Neural progenitor cell (in vitro differentiated cells): ENCODE measurements at regions not wholly inside any gene's neighbourhood (a gene's known extent, or its start where the extent isn't known, plus 50 kb on each side); places are given as distances from the start of the nearest gene placed in this dataset.
A peak's percentile ranks its signal among the peaks of the same experiment; 100 is the strongest.
"Not testable (repeated sequence)": the region's sequence is repeated elsewhere in the genome, so short reads cannot be mapped to it uniquely, and the experiment has no call there.

ENCODE experiments used
- DNase-seq: peaks from one replicate; pipeline ENCODE4 v3.0.0-alpha.2; 2016; ENCODE audit warnings: low spot score
- H2AFZ ChIP-seq: fragments of 200-600 bp; sonication (generic); replicated peaks from 2 replicates; pipeline ENCODE4 v1.6.1; 2016; ENCODE audit warnings: antibody characterized with exemption
- H3F3A ChIP-seq: fragments of 200-600 bp; sonication (generic); 2 replicates; pipeline ENCODE4 v1.6.1; 2016; ENCODE audit warnings: antibody characterized with exemption, low read depth
- H3K27ac ChIP-seq: fragments of 200-600 bp; sonication (generic); 2 replicates; pipeline ENCODE4 v1.5.1; 2016; ENCODE audit warnings: mild to moderate bottlenecking
- H3K27me3 ChIP-seq: fragments of 200-600 bp; sonication (generic); 2 replicates; pipeline ENCODE4 v1.6.1; 2016; ENCODE audit warnings: mild to moderate bottlenecking, moderate library complexity
- H3K36me3 ChIP-seq: fragments of 200-600 bp; sonication (generic); 2 replicates; pipeline ENCODE4 v1.5.1; 2016
- H3K4me1 ChIP-seq: fragments of 200-600 bp; sonication (generic); 2 replicates; pipeline ENCODE4 v1.6.1; 2016; ENCODE audit warnings: mixed run types
- H3K4me2 ChIP-seq: fragments of 200-600 bp; sonication (generic); 2 replicates; pipeline ENCODE4 v1.6.1; 2016
- H3K4me3 ChIP-seq: fragments of 200-600 bp; sonication (generic); 2 replicates; pipeline ENCODE4 v1.5.1; 2016
- H3K79me2 ChIP-seq: fragments of 200-600 bp; sonication (generic); 2 replicates; pipeline ENCODE4 v1.6.1; 2016; ENCODE audit warnings: low read depth
- H3K9ac ChIP-seq: fragments of 200-600 bp; sonication (generic); 2 replicates; pipeline ENCODE4 v1.6.1; 2016
- H3K9me3 ChIP-seq: fragments of 200-600 bp; sonication (generic); 2 replicates; pipeline ENCODE4 v1.5.1; 2016; ENCODE audit warnings: low read depth
- H4K20me1 ChIP-seq: fragments of 200-600 bp; sonication (generic); 2 replicates; pipeline ENCODE4 v1.6.1; 2016; ENCODE audit warnings: low read depth
- H3K27ac Mint-ChIP-seq: 3 replicates; pipeline ENCODE4 v1.8.0; 2021; ENCODE audit warnings: mixed read lengths
- H3K27me3 Mint-ChIP-seq: 2 replicates; pipeline ENCODE4 v1.8.0; 2022; ENCODE audit warnings: low read depth, mild to moderate bottlenecking, inconsistent platforms, moderate library complexity, mixed read lengths; ENCODE audit not compliant: insufficient read depth
- H3K36me3 Mint-ChIP-seq: 3 replicates; pipeline ENCODE4 v1.8.0; 2021; ENCODE audit warnings: mixed read lengths
- H3K4me1 Mint-ChIP-seq: 3 replicates; pipeline ENCODE4 v1.8.0; 2021; ENCODE audit warnings: mixed read lengths
- H3K4me3 Mint-ChIP-seq: 3 replicates; pipeline ENCODE4 v1.8.0; 2021; ENCODE audit warnings: mild to moderate bottlenecking, moderate library complexity, mixed read lengths
- H3K9me3 Mint-ChIP-seq: 3 replicates; pipeline ENCODE4 v1.8.0; 2020; ENCODE audit warnings: mixed read lengths
- CTCF ChIP-seq: fragments of 200-600 bp; sonication (generic); IDR thresholded peaks from 2 replicates; pipeline ENCODE4 v1.5.1; 2017; ENCODE audit warnings: antibody characterized with exemption, mild to moderate bottlenecking
- EZH2 ChIP-seq: fragments of 200-600 bp; sonication (generic); IDR thresholded peaks from 2 replicates; pipeline ENCODE4 v1.6.1; 2017; ENCODE audit warnings: antibody characterized with exemption, mild to moderate bottlenecking, moderate library complexity
- EZH2phosphoT487 ChIP-seq: fragments of 200-600 bp; sonication (generic); IDR thresholded peaks from 2 replicates; pipeline ENCODE4 v1.6.1; 2017; ENCODE audit warnings: antibody characterized with exemption

DNA sequence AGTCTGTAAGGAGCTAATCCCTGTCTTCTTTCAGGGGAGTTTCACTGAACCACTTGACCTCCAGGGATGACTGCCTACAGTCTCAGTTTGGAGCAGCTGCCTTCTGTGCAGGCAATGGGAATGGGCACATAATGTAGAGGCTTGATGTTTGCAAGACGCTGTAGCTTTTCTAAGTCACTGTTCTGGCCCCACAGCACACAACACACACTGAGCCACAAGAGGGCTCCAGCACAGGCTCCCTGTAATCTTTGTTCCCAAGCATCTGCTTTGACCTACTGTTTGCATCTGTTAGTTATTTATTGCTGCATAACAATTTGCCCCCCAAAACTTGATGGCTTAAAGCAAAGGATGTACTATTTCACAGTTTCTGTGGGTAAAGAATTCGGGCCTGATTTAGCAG is 419.0 kb upstream of the ASIC2 start:
- H3K27me3 ChIP-seq, result no peaks in the 10 kb centered on the region
- no peak overlapping the region for H3K27ac ChIP-seq
- Mint-ChIP-seq H3K4me1 (no peaks in the 10 kb centered on the region), H3K27ac (no peak overlapping the region), H3K27me3 (peaks cover 2% of the 10 kb centered on the region), H3K36me3 (no peaks in the 10 kb centered on the region), H3K9me3 (no peaks in the 10 kb centered on the region), H3K4me3 (no peak overlapping the region)
- H3K4me2 ChIP-seq, result no peak overlapping the region
- H2AFZ ChIP-seq, result no peak overlapping the region
- DNase-seq, result peak; percentile 6
- no peak overlapping the region for H3K9ac ChIP-seq
- H3K36me3 ChIP-seq, result no peaks in the 10 kb centered on the region
- no peaks in the 10 kb centered on the region for H3K9me3 ChIP-seq
- H3K4me1 ChIP-seq, result no peaks in the 10 kb centered on the region
- H3F3A ChIP-seq, result no peaks in the 10 kb centered on the region
- no peaks in the 10 kb centered on the region for H4K20me1 ChIP-seq
- H3K79me2 ChIP-seq, result no peaks in the 10 kb centered on the region
- H3K4me3 ChIP-seq, result no peak overlapping the region
- TF ChIP-seq EZH2, result no peak
- TF ChIP-seq CTCF, result peak; percentile 28

DNA sequence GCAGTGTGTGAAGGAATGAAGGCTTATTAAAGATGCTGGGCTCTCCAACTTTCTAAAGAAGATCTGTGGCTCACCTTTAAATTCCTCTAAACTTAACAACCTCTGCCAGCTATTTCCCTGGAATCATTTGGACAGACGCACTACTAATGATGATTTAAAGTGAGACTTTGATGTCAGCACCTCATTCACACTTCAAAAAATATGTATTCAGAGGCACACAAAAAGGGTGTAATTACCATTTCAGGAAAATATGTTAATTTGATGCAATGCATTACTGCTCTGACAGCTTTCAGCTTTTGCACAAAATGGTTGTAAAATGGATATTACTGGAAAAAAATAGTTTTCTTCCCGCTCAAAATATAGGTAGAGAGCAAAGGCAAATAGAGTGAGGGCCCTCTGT is 423.9 kb upstream of the ASIC2 start:
- DNase-seq, result no peak
- Mint-ChIP-seq H3K4me3 (no peak overlapping the region), H3K9me3 (no peaks in the 10 kb centered on the region), H3K4me1 (no peaks in the 10 kb centered on the region), H3K36me3 (no peaks in the 10 kb centered on the region), H3K27me3 (no peaks in the 10 kb centered on the region), H3K27ac (no peak overlapping the region)
- no peak overlapping the region for H3K4me2 ChIP-seq
- no peaks in the 10 kb centered on the region for H4K20me1 ChIP-seq
- H3K9me3 ChIP-seq, result no peaks in the 10 kb centered on the region
- H3K36me3 ChIP-seq, result no peaks in the 10 kb centered on the region
- H2AFZ ChIP-seq, result no peak overlapping the region
- H3K4me3 ChIP-seq, result no peak overlapping the region
- H3K27ac ChIP-seq, result no peak overlapping the region
- H3K79me2 ChIP-seq, result no peaks in the 10 kb centered on the region
- no peaks in the 10 kb centered on the region for H3F3A ChIP-seq
- no peaks in the 10 kb centered on the region for H3K27me3 ChIP-seq
- no peaks in the 10 kb centered on the region for H3K4me1 ChIP-seq
- H3K9ac ChIP-seq, result no peak overlapping the region
- no peak for TF ChIP-seq EZH2
- no peak for TF ChIP-seq CTCF
- no peak for TF ChIP-seq EZH2phosphoT487

- not testable (repeated sequence) for H3K36me3 ChIP-seq, H4K20me1 ChIP-seq, H2AFZ ChIP-seq, H3K4me3 Mint-ChIP-seq, H3K4me1 Mint-ChIP-seq, H3K79me2 ChIP-seq, H3K27me3 ChIP-seq, H3K9ac ChIP-seq, H3K4me3 ChIP-seq, H3K27ac ChIP-seq, H3K4me1 ChIP-seq, H3K9me3 Mint-ChIP-seq, DNase-seq, H3F3A ChIP-seq, H3K36me3 Mint-ChIP-seq, H3K27ac Mint-ChIP-seq, H3K4me2 ChIP-seq, H3K9me3 ChIP-seq
- H3K27me3 Mint-ChIP-seq, result peaks cover 14% of the 10 kb centered on the region
These were observed 430.6 kb upstream of the ASIC2 start for GRCh38 chr17:33723736-33724135.

DNA sequence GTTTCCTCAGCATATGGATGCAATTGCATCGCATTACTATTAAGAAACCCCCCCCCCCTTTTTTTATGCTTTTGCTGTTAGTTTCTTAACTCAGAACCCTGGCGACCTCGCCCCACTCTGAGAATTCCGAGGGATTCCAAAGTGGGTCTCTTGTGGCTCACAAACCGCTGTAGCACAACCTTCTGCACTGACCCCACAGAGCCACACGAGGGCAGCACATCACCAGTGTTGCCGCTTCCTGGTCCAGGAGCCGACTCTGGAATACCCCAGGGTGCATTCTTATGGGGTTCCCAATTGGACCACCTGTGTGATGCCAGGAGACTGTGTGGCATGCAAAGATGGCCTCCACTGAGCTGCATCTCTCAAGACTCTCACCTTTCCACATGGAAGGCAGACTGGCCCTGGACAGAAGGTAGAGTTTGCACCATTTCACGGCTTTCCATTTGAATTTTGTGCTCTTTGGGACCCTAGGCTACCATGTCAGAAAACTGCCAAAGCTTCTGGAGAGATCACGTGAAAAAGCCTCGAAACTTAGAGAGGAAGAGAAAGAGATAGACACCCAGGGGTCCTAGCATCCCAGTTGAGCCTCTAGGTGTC is 432.7 kb upstream of the ASIC2 start:
- Mint-ChIP-seq H3K9me3 (no peaks in the 10 kb centered on the region), H3K27me3 (peaks cover 16% of the 10 kb centered on the region), H3K27ac (no peak overlapping the region), H3K36me3 (no peaks in the 10 kb centered on the region), H3K4me1 (no peaks in the 10 kb centered on the region), H3K4me3 (no peak overlapping the region)
- no peaks in the 10 kb centered on the region for H3K9me3 ChIP-seq
- H3K9ac ChIP-seq, result no peak overlapping the region
- TF ChIP-seq EZH2phosphoT487, result no peak
- peak; percentile 81 for TF ChIP-seq CTCF
- no peaks in the 10 kb centered on the region for H3F3A ChIP-seq
- no peaks in the 10 kb centered on the region for H3K4me1 ChIP-seq
- H3K27me3 ChIP-seq, result no peaks in the 10 kb centered on the region
- H3K27ac ChIP-seq, result no peak overlapping the region
- no peaks in the 10 kb centered on the region for H3K79me2 ChIP-seq
- H2AFZ ChIP-seq, result no peak overlapping the region
- no peaks in the 10 kb centered on the region for H4K20me1 ChIP-seq
- no peak overlapping the region for H3K4me2 ChIP-seq
- no peaks in the 10 kb centered on the region for H3K36me3 ChIP-seq
- DNase-seq, result peak; percentile 74
- H3K4me3 ChIP-seq, result no peak overlapping the region
